Transverse colon (tissue), 3 donors: ENCODE measurements at regions not wholly inside any gene's neighbourhood (a gene's known extent, or its start where the extent isn't known, plus 50 kb on each side); places are given as distances from the start of the nearest gene placed in this dataset.

Experiments
- EP300 ChIP-seq: sonication (generic); formaldehyde crosslinking; IDR thresholded peaks from one replicate; pipeline ENCODE4 v1.6.1; 2017; ENCODE audit warnings: antibody characterized with exemption, low read depth
- TF ChIP-seq, protein P1 (sequence below), 5 experiments: fragments of 200-600 bp in 3 of 5; fragments of 450-650 bp in 2 of 5; sonication (generic) in 3 of 5; IDR thresholded peaks; 1 replicate in 2 of 5; 2 replicates in 3 of 5; pipeline ENCODE4 v1.5.1; 2016 to 2017; ENCODE audit warnings: antibody characterized with exemption in 5 of 5, inconsistent platforms in 3 of 5, mild to moderate bottlenecking in 2 of 5, moderate library complexity in 1 of 5

DNA sequence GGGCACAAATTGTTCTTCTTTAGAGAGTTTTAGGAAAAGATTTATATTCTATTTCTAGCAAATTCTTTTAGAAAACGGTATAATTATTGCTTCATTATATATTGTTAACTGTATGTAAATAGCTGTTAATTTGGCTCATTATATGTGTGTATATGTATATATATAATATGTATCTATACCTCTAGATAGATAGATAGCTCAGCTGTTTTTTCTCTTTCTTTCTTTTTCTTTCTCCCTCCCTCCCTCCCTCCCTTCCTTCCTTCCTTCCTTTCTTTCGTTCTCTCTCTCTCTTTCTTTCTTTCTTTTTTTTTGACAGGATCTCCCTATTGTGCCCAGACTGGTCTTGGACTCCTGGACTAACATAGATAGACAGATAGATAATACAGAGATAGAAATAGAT is 1538.8 kb downstream of the PCDH7 start:
- TF ChIP-seq, protein P1, sequence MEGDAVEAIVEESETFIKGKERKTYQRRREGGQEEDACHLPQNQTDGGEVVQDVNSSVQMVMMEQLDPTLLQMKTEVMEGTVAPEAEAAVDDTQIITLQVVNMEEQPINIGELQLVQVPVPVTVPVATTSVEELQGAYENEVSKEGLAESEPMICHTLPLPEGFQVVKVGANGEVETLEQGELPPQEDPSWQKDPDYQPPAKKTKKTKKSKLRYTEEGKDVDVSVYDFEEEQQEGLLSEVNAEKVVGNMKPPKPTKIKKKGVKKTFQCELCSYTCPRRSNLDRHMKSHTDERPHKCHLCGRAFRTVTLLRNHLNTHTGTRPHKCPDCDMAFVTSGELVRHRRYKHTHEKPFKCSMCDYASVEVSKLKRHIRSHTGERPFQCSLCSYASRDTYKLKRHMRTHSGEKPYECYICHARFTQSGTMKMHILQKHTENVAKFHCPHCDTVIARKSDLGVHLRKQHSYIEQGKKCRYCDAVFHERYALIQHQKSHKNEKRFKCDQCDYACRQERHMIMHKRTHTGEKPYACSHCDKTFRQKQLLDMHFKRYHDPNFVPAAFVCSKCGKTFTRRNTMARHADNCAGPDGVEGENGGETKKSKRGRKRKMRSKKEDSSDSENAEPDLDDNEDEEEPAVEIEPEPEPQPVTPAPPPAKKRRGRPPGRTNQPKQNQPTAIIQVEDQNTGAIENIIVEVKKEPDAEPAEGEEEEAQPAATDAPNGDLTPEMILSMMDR (IDR thresholded peaks at IDR 0.05), result no peak
- TF ChIP-seq EP300, result no peak
